OCI-LY1 (cell line): ENCODE measurements at regions not wholly inside any gene's neighbourhood (a gene's known extent, or its start where the extent isn't known, plus 50 kb on each side); places are given as distances from the start of the nearest gene placed in this dataset.

Experiments used
- H2AFZ ChIP-seq: fragments of 200-600 bp; sonication (generic), shearing (Covaris generic); 2 replicates; pipeline ENCODE4 v1.6.0; 2014; ENCODE audit warnings: antibody characterized with exemption, mild to moderate bottlenecking, low read length
- H3F3A ChIP-seq: fragments of 200-600 bp; sonication (generic), shearing (Covaris generic); 2 replicates; pipeline ENCODE4 v1.6.0; 2014; ENCODE audit warnings: mild to moderate bottlenecking, antibody characterized with exemption, low read length, moderate library complexity; ENCODE audit not compliant: insufficient read depth
- H3K27ac ChIP-seq: fragments of 200-600 bp; sonication (generic); 2 replicates; pipeline ENCODE4 v1.5.1; 2014; ENCODE audit warnings: low read length, mixed run types, mild to moderate bottlenecking, low read depth; ENCODE audit not compliant: poor library complexity, severe bottlenecking
- H3K27me3 ChIP-seq: fragments of 200-600 bp; sonication (generic); 2 replicates; pipeline ENCODE4 v1.6.0; 2014; ENCODE audit warnings: antibody characterized with exemption, mild to moderate bottlenecking, low read length, moderate library complexity; ENCODE audit not compliant: insufficient read depth
- H3K36me3 ChIP-seq: fragments of 200-600 bp; sonication (generic); 2 replicates; pipeline ENCODE4 v1.6.1; 2014; ENCODE audit warnings: mild to moderate bottlenecking, antibody characterized with exemption, low read length, moderate library complexity, mixed read lengths; ENCODE audit not compliant: insufficient read depth
- H3K4me1 ChIP-seq: fragments of 200-600 bp; sonication (generic); 2 replicates; pipeline ENCODE4 v1.5.1; 2014; ENCODE audit warnings: mild to moderate bottlenecking, low read length, moderate library complexity; ENCODE audit not compliant: insufficient read depth, severe bottlenecking
- H3K4me2 ChIP-seq: fragments of 200-600 bp; sonication (generic), shearing (Covaris generic); 2 replicates; pipeline ENCODE4 v1.6.1; 2014; ENCODE audit warnings: low read length
- H3K4me3 ChIP-seq: fragments of 200-600 bp; sonication (generic); 2 replicates; pipeline ENCODE4 v1.5.1; 2014; ENCODE audit warnings: low read length, low read depth, mild to moderate bottlenecking, mixed read lengths; ENCODE audit not compliant: poor library complexity, severe bottlenecking
- H3K79me2 ChIP-seq: fragments of 200-600 bp; shearing (Covaris generic); 2 replicates; pipeline ENCODE4 v1.6.1; 2016; ENCODE audit warnings: mixed run types, low read length, mixed read lengths; ENCODE audit not compliant: insufficient read depth
- H3K9ac ChIP-seq: fragments of 200-600 bp; sonication (generic), shearing (Covaris generic); 2 replicates; pipeline ENCODE4 v1.6.1; 2014; ENCODE audit warnings: mild to moderate bottlenecking, low read length, mixed read lengths
- H3K9me2 ChIP-seq: fragments of 200-600 bp; sonication (generic), shearing (Covaris generic); 2 replicates; pipeline ENCODE4 v1.6.1; 2014; ENCODE audit warnings: low read depth, mild to moderate bottlenecking, low read length, mixed read lengths
- H3K9me3 ChIP-seq: fragments of 200-600 bp; shearing (Covaris generic); 2 replicates; pipeline ENCODE4 v1.6.1; 2014; ENCODE audit warnings: low read length, mixed read lengths
- H4K20me1 ChIP-seq: fragments of 200-600 bp; sonication (generic), shearing (Covaris generic); 2 replicates; pipeline ENCODE4 v1.6.0; 2016; ENCODE audit warnings: mild to moderate bottlenecking, low read length; ENCODE audit not compliant: insufficient read depth
- EZH2 ChIP-seq: fragments of 200-600 bp; sonication (generic), shearing (Covaris generic); IDR thresholded peaks from 2 replicates; pipeline ENCODE4 v1.8.0; 2017; ENCODE audit warnings: borderline replicate concordance, mixed run types, mild to moderate bottlenecking, antibody characterized with exemption, low read length, moderate library complexity, mixed read lengths
- TF ChIP-seq, protein P1 (sequence below): fragments of 200-600 bp; sonication (generic), shearing (Covaris generic); IDR thresholded peaks from 2 replicates; pipeline ENCODE4 v1.5.1; 2017; ENCODE audit warnings: mild to moderate bottlenecking, antibody characterized with exemption, low read length, moderate library complexity, mixed read lengths

DNA sequence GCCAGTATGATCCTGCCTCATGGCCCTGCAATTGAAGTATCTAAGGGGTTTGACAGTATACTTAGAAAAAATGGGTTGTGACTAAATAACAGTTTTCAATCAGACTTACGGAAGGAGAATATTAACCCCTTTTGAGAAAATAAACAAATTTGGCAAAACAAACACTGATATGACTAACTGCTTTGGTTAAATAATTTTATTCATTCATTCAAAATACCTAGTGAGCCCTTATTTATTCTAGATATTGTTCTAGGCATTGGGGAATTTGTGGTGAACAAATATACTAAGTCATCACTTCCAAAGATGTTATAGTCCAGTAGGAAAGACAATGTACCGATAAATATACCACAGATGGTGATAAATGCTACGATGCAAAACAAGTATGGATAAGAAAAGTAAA is 358.7 kb downstream of the TGFB2 start:
- Histone ChIP-seq H2AFZ (no peak overlapping the region), H3K9ac (no peak overlapping the region), H3K27ac (no peak overlapping the region), H3K36me3 (no peaks in the 10 kb centered on the region), H3K27me3 (no peaks in the 10 kb centered on the region), H3K4me1 (no peaks in the 10 kb centered on the region), H3K4me2 (no peak overlapping the region), H3K9me3 (no peaks in the 10 kb centered on the region), H4K20me1 (no peaks in the 10 kb centered on the region), H3K4me3 (no peak overlapping the region), H3K9me2 (no peaks in the 10 kb centered on the region), H3K79me2 (no peaks in the 10 kb centered on the region), H3F3A (no peaks in the 10 kb centered on the region)
- TF ChIP-seq, protein P1, sequence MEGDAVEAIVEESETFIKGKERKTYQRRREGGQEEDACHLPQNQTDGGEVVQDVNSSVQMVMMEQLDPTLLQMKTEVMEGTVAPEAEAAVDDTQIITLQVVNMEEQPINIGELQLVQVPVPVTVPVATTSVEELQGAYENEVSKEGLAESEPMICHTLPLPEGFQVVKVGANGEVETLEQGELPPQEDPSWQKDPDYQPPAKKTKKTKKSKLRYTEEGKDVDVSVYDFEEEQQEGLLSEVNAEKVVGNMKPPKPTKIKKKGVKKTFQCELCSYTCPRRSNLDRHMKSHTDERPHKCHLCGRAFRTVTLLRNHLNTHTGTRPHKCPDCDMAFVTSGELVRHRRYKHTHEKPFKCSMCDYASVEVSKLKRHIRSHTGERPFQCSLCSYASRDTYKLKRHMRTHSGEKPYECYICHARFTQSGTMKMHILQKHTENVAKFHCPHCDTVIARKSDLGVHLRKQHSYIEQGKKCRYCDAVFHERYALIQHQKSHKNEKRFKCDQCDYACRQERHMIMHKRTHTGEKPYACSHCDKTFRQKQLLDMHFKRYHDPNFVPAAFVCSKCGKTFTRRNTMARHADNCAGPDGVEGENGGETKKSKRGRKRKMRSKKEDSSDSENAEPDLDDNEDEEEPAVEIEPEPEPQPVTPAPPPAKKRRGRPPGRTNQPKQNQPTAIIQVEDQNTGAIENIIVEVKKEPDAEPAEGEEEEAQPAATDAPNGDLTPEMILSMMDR: no peak

DNA sequence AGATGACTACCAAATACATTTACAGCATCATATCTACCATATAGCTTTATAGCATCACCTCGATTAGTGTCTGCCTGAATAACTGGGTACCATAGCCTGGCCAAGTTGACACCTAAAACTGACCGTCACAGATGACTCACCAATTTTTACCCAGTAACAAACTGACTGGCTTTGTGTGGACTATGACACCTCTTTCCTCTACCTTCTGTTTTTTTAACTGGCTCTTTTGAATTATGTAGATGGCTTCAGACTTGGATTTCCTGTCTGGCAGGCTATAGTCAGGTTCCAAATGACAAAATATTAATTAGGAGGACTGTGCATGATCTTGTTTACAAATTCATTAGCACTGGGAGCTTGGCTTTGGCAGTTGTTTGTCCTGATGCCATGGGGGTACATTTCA is 360.3 kb downstream of the TGFB2 start:
- no peaks in the 10 kb centered on the region for H3K9me3 ChIP-seq
- H3K4me3 ChIP-seq: no peak overlapping the region
- no peaks in the 10 kb centered on the region for H3K9me2 ChIP-seq
- no peaks in the 10 kb centered on the region for H3K36me3 ChIP-seq
- H3K27me3 ChIP-seq: no peaks in the 10 kb centered on the region
- no peaks in the 10 kb centered on the region for H3K4me1 ChIP-seq
- no peak overlapping the region for H3K4me2 ChIP-seq
- no peak overlapping the region for H2AFZ ChIP-seq
- no peak for TF ChIP-seq EZH2
- TF ChIP-seq, protein P1: no peak
- no peaks in the 10 kb centered on the region for H4K20me1 ChIP-seq
- no peak overlapping the region for H3K9ac ChIP-seq
- no peaks in the 10 kb centered on the region for H3K79me2 ChIP-seq
- H3K27ac ChIP-seq: no peak overlapping the region
- H3F3A ChIP-seq: no peaks in the 10 kb centered on the region

DNA sequence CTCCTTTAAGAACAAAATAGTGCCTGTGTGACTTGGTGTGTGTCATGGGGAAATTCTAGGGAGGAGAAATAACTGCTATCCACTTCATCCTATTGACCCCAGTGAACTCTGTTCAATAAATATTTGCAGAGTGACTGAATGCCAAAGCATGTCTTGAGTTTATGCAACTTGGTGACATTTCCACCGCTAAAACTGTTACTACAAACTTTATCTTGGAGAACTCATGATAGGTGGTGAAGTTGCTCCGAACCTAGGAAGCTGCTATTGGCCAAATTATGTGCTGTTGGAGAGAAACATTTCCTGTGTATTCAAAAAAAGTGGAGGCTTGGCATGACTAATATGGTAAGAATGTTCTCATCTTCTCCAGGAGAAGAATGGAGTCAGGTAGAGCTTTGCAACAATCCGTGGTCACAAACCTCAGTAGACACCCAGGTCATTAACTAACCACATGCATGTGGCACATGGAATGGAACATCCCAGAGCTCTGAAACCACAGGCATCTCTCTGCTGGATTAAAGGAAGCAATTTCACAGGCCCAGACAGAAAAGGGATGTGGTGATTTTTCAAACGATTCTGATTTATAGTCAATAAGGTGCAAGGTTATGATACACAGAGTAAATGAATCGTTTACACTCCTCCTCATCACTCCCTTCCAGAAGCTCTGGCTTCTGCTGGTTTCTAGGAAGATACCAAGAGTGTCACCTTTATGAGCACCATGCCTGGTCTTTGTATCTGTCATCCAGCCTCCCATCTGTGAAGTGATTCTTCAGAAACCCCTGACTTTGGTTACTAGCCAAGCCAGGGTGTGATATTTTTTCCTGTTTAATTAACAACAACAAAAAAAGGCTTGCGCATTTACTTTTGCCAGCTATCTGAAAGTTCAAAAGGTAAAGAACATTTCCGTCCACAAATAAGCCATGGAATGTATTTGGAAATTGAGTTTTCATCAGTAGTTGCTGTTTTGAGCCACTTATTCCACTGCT is 361.1 kb downstream of the TGFB2 start:
- H3K79me2 ChIP-seq: no peaks in the 10 kb centered on the region
- H3K9me2 ChIP-seq: no peaks in the 10 kb centered on the region
- H3K4me1 ChIP-seq: no peaks in the 10 kb centered on the region
- H3F3A ChIP-seq: no peaks in the 10 kb centered on the region
- no peak overlapping the region for H3K27ac ChIP-seq
- no peaks in the 10 kb centered on the region for H3K27me3 ChIP-seq
- H3K36me3 ChIP-seq: no peaks in the 10 kb centered on the region
- no peak overlapping the region for H2AFZ ChIP-seq
- H3K4me2 ChIP-seq: no peak overlapping the region
- H3K4me3 ChIP-seq: no peak overlapping the region
- H3K9ac ChIP-seq: no peak overlapping the region
- H3K9me3 ChIP-seq: no peaks in the 10 kb centered on the region
- TF ChIP-seq, protein P1: no peak
- no peak for TF ChIP-seq EZH2
- H4K20me1 ChIP-seq: no peaks in the 10 kb centered on the region
